Activated effector memory CD4-positive, alpha-beta T cell treated with anti-CD3 and anti-CD28 coated beads, Interleukin-2, amount 50 U/mL, for 16 hours (primary cell): ENCODE measurements at regions not wholly inside any gene's neighbourhood (a gene's known extent, or its start where the extent isn't known, plus 50 kb on each side); places are given as distances from the start of the nearest gene placed in this dataset.

Experiments used
- DNase-seq: peaks from one replicate; pipeline ENCODE4 v3.0.0-alpha.2; 2020

DNA sequence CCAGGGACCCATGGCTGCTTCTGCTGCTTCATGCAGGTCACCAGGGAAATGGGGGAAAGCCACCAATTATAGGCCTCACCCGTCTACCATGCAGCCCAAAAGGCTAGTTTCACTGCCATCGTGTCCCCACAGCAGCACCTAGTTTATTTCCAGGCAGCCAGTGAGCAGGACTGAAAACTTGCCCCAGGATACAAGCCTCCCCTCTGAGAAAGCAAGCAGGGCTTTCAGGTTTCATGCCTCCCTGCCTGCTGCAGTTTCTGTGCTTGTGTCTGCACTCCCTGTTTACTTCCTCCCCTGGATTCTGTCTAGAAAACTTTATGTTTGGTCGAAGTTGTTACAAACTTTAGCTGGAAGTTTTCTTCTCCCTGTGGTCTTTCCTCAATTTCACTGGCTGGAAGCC lies 319.1 kb downstream of the ANXA1 start:
- DNase-seq = no peak

GRCh38 chr9:73474002-73474600 lies 322.4 kb downstream of the ANXA1 start:
- no peak for DNase-seq

DNA sequence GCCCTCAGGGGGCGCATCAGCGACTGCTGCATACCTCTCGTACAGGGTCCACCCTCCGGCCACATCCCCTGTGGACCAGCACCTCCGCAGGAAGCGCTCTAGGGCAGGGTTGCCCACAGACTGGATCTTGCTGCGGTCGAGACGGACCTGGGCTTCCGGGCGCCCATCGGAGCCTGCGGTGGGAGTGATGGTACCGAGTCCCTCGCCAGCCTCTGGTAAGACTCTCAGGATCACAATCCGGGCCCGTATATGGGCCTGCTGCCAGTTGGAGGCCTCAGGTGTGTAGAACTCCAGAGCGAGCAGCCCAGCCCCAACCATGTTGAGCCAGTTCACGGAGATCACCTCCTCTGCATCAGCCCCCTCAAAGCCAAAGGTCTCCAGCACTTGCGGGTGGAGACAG lies 323.0 kb downstream of the ANXA1 start:
- no peak for DNase-seq

DNA sequence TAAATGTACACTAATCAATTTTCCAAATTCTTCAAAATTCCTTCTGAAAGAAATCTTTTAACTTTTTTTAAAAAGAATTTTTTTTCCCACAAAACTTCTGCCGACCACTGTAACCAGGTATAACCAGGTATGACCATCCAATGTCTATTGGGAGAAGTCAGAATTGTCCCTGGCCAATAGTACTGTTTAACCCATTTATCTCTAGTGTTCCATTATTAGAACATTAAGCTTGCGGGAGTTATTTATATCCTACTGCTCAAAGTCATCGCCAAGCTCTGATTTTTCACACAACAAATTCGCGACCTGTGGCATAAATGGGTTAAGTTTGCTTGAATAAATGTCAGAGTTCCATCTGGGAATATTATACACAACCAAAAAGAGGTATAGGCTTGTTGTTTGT lies 343.2 kb downstream of the ANXA1 start:
- no peak for DNase-seq

DNA sequence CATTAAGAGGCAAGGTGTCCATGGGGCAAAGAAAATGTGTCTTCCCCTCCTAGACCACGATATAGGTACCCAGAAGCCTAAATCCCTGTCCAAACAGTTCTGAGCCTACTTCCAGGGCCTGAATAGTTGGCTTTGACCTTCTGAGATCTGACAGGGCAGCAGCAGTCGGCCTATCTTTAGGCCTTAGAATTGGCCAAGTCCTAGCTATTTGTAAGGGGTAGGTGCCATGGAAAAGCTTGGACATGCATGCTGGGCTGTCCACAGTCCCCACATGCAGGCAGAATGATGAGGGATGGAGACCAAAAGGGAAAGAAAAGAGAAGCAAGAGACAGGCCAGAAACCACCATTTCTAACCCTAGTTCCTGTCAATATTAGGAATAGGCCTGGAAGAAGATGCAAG lies 346.1 kb downstream of the ANXA1 start:
- DNase-seq = no peak

GRCh38 chr9:73515216-73515615 lies 363.6 kb downstream of the ANXA1 start:
- no peak for DNase-seq

- no peak for DNase-seq
Measured at GRCh38 chr9:73523391-73523790, 371.7 kb downstream of the ANXA1 start.

DNA sequence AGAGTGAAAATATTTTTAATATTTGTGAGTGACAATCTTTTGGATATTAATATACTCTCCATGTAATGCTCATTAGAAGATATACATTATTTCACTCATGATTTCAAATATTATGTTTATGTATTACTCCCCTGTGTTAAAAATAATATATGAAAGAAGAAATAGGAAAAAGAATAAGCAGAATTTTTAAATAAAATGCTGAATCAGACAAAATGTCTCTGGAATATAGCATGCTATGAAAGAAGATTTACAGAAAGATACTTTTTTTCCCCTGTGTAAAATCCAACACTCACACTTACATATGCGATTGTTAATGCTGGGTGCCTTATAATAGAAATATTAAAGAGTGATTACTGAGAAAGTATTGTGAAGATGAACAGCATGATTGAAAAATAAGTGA lies 373.7 kb downstream of the ANXA1 start:
- DNase-seq = no peak

DNA sequence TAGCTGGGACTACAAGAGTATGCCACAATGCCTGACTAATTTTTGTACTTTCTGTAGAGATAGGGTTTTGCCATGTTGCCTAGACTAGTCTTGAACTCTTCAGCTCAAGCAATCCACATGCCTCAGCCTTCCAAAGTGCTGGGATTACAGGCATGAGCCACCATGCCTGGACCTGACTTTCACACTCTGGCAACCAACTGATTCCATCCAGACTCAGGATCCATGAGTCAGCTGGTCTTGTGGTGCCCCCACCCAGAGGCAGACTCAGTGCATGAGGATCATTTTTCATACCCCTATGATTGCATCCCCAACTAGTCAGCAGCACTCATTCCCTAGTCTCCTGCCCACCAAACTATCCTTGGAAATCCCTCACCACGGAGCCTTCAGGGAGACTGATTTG lies 375.9 kb downstream of the ANXA1 start:
- no peak for DNase-seq

GRCh38 chr9:73528926-73529325 lies 377.3 kb downstream of the ANXA1 start:
- no peak for DNase-seq

DNA sequence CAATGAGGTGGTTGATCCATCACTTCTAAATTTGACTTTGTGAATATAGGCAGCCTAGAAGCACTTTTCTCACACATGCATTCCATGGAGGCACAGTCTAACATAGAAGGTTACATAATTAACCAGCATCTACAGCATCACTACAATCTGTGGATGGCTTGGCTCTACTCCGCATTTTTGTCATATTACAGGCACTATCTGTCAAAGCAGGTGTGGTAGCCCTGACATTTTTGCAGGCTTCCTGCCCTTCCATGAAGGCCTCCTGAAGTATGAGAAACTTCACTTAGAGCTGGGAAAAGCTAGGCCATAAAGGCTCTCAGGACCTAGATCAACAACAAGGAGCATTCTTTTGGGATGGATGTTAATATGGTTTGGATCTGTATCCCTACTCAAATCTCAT lies 378.0 kb downstream of the ANXA1 start:
- no peak for DNase-seq

- no peak for DNase-seq
Measured at GRCh38 chr9:73531051-73531532, 379.4 kb downstream of the ANXA1 start.

DNA sequence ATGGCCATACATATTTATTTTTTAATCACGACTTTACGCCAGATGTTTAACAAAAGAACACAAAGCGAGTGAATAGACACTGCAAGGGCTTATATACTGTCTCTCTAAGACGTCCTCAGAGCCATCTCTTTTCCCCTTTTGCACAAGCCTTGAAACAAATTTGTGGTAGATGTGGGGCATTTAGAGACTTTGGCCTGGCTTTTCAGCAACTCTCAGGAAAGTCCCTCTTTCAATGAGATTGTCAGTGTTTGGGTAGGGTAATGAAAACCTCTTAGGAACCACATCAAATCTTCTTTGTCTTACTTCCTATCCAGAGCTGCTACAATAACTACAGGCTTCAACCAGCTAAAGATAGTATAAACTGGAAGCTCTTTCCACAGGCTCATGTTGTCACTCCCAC lies 380.0 kb downstream of the ANXA1 start:
- DNase-seq = no peak

DNA sequence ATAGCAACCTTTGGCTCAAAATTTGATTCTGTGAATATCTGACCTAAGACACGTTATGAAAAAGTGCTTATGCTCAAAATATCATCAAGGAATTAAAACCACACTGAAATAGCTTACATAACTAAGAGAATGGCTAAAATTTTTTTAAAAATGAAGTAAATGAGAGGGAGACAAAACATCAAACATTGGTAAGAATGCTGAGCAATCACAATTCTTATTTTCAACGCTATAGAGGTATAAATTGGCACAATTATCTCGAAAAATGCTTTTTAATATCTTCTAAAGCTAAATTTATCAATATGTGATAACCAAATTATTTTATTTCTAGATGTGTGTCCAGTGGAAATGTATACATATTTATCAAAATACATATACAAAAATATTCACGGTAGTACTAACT lies 381.3 kb downstream of the ANXA1 start:
- DNase-seq = no peak

DNA sequence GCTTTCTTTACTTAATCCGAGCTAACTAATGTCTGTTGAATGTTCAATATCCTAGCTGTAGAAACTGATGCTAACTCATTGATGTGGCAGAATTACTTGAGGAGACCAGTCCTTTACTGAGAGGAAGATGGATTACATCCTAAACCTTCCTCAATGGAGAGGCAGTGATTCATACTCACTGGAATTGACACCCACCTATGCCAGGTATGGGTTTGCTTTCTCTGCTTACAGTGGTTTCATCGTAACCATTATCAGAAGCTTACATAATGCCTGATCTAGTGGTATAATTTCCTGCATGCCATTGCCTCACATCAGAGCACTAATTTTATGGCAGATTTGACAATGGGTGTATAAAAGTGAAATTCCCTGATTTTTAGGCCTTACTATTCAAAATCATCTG lies 384.7 kb downstream of the ANXA1 start:
- no peak for DNase-seq

DNA sequence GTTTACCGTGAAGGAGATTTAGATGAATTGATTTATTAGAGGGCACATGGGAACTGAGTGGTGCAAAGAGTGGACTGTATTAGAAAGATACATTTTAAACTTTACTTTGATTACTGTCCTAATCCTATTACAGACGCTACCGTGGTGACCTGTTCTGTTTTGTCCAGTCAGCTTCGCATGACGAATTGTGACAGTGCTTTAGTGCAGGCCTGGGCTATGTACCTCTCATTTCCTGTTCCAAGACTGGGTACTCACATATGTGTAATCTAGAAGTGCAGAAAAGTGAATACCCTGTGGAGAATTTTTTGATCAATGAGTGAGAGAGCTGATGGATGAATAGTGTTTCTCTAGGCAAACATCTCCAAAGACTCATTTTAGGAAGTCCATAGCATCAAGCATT lies 385.9 kb downstream of the ANXA1 start:
- no peak for DNase-seq

DNA sequence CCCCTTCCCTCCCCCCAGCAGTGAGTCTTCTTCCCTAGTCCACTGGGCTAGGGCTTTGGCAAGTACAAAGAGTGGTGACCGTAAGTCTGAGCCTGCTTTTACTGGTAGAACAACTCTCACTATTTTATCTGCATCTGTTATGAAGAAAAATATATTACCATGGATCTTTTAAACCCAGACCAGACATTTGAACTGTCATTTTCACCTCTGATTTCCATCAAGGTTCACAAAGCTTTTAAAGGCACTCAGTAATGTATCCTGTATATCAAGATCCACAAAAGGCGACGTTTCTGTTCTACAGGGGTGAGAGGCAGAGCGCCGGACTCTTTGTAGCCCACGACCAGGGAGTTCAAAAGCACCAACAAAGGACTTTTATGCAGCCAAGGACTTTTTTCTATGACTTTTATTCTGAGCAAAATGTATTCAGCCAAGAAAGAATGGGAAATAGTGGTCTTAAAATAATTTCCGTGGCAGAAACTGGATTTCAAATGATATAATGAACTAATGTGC lies 388.3 kb downstream of the ANXA1 start:
- no peak for DNase-seq

- DNase-seq = no peak
Measured at GRCh38 chr9:73541923-73542322, 390.3 kb downstream of the ANXA1 start.

GRCh38 chr9:73543727-73544126 lies 392.1 kb downstream of the ANXA1 start:
- no peak for DNase-seq

- no peak for DNase-seq
Measured at GRCh38 chr9:73548201-73548600, 396.5 kb downstream of the ANXA1 start.

GRCh38 chr9:73549991-73550390 lies 398.3 kb downstream of the ANXA1 start:
- DNase-seq = no peak

GRCh38 chr9:73553295-73553694 lies 401.6 kb downstream of the ANXA1 start:
- no peak for DNase-seq

- no peak for DNase-seq
Measured at GRCh38 chr9:73558471-73558870, 406.8 kb downstream of the ANXA1 start.

GRCh38 chr9:73565026-73565425 lies 413.4 kb downstream of the ANXA1 start:
- DNase-seq = no peak

GRCh38 chr9:73565833-73566465 lies 414.3 kb downstream of the ANXA1 start:
- no peak for DNase-seq
